GM12875 (cell line): ENCODE measurements at regions not wholly inside any gene's neighbourhood (a gene's known extent, or its start where the extent isn't known, plus 50 kb on each side); places are given as distances from the start of the nearest gene placed in this dataset.

Experiments
- H3K4me3 ChIP-seq: one replicate; pipeline ENCODE4 v1.5.1; 2011; ENCODE audit warnings: low read depth, low read length, control low read depth
- CTCF ChIP-seq: IDR thresholded peaks from 2 replicates; pipeline ENCODE4 v1.5.1; 2011; ENCODE audit warnings: low read depth, mild to moderate bottlenecking, control low read depth, inconsistent platforms, low read length, moderate library complexity, borderline replicate concordance; ENCODE audit not compliant: insufficient read depth

- no peak for TF ChIP-seq CTCF
- no peak overlapping the region for H3K4me3 ChIP-seq
These were observed 444.5 kb upstream of the FAR2 start for GRCh38 chr12:28704477-28705169.

GRCh38 chr12:28708918-28709371, 440.1 kb upstream of the FAR2 start:
- no peak overlapping the region for H3K4me3 ChIP-seq
- no peak for TF ChIP-seq CTCF

- no peak overlapping the region for H3K4me3 ChIP-seq
- TF ChIP-seq CTCF = no peak
These were observed 438.9 kb upstream of the FAR2 start for GRCh38 chr12:28709986-28710685.

GRCh38 chr12:28710882-28711281, 438.2 kb upstream of the FAR2 start:
- H3K4me3 ChIP-seq = no peak overlapping the region
- no peak for TF ChIP-seq CTCF

- TF ChIP-seq CTCF = no peak
- no peak overlapping the region for H3K4me3 ChIP-seq
These were observed 437.7 kb upstream of the FAR2 start for GRCh38 chr12:28711421-28711820.

GRCh38 chr12:28742791-28743190, 406.3 kb upstream of the FAR2 start:
- TF ChIP-seq CTCF = no peak

More at GRCh38 chr12:28742791-28743190, 406.3 kb upstream of the FAR2 start:
- H3K4me3 ChIP-seq = no peak overlapping the region
